Caco-2 (cell line): ENCODE measurements at regions not wholly inside any gene's neighbourhood (a gene's known extent, or its start where the extent isn't known, plus 50 kb on each side); places are given as distances from the start of the nearest gene placed in this dataset.

Experiments
- BruUV-seq: library from RNA; stranded (reverse); fragments of 400-500 nt; replicated peaks from 2 replicates; lab custom pipeline; 2021; lab: Mats Ljungman, UMichigan
- CTCF ChIA-PET: fragments of 300-600 bp; sonication (Branson Sonifier 250); formaldehyde crosslinking; loops from one replicate; lab custom pipeline; 2022; ENCODE audit warnings: antibody characterized with exemption; lab: Charles Lee
- POLR2A ChIA-PET: fragments of 300-600 bp; sonication (Branson Sonifier 250); formaldehyde crosslinking; loops from one replicate; lab custom pipeline; 2022; ENCODE audit warnings: antibody characterized with exemption; lab: Charles Lee
- DNase-seq, 2 experiments: peaks; one replicate each; pipeline versions ENCODE4 v3.0.0 to v3.0.0-alpha.2; 2020 to 2022
- H3K27me3 ChIP-seq: replicated peaks from 2 replicates; pipeline ENCODE4 v1.6.0; 2011; ENCODE audit warnings: low read length; ENCODE audit not compliant: control insufficient read depth, insufficient read depth
- H3K36me3 ChIP-seq: 2 replicates; pipeline ENCODE4 v1.5.1; 2011; ENCODE audit warnings: low read length; ENCODE audit not compliant: control insufficient read depth, insufficient read depth
- H3K4me1 ChIP-seq: fragments of 250-450 bp; sonication (Bioruptor Pico); 2 replicates; pipeline ENCODE4 v1.5.1; 2020; ENCODE audit warnings: mild to moderate bottlenecking
- H3K4me3 ChIP-seq: 2 replicates; pipeline ENCODE4 v1.5.1; 2011; ENCODE audit warnings: low read depth, mild to moderate bottlenecking, control low read depth, low read length
- H3K9me3 ChIP-seq: fragments of 250-450 bp; sonication (Bioruptor Pico); 2 replicates; pipeline ENCODE4 v1.5.1; 2020; ENCODE audit warnings: mild to moderate bottlenecking, moderate library complexity
- H3K27ac Mint-ChIP-seq: one replicate; pipeline ENCODE4 v1.8.0; 2022; ENCODE audit warnings: mixed read lengths; ENCODE audit not compliant: unreplicated experiment
- H3K27me3 Mint-ChIP-seq: one replicate; pipeline ENCODE4 v1.8.0; 2022; ENCODE audit warnings: mixed read lengths; ENCODE audit not compliant: insufficient read depth, unreplicated experiment
- H3K36me3 Mint-ChIP-seq: one replicate; pipeline ENCODE4 v1.8.0; 2022; ENCODE audit warnings: mild to moderate bottlenecking, mixed read lengths; ENCODE audit not compliant: insufficient read depth, unreplicated experiment
- H3K4me1 Mint-ChIP-seq: one replicate; pipeline ENCODE4 v1.8.0; 2022; ENCODE audit warnings: low read depth, mixed read lengths; ENCODE audit not compliant: unreplicated experiment
- H3K4me3 Mint-ChIP-seq: one replicate; pipeline ENCODE4 v1.8.0; 2022; ENCODE audit warnings: mild to moderate bottlenecking, moderate library complexity, mixed read lengths; ENCODE audit not compliant: unreplicated experiment
- H3K9me3 Mint-ChIP-seq: one replicate; pipeline ENCODE4 v1.8.0; 2022; ENCODE audit warnings: mixed read lengths; ENCODE audit not compliant: unreplicated experiment
- intact Hi-C: fragments of 100-400 bp; cut with micrococcal nuclease; formaldehyde crosslinking; loops from one replicate; pipeline ENCODE4 v1.10.0; 2022; ENCODE audit not compliant: unreplicated experiment
- TF ChIP-seq, protein P1 (sequence below), 2 experiments: fragments of 200-600 bp in 1 of 2; IDR thresholded peaks; 1 replicate in 1 of 2; 2 replicates in 1 of 2; pipeline versions ENCODE4 v1.5.1 to v1.8.0; 2011 to 2022; ENCODE audit warnings: antibody characterized with exemption in 1 of 2, control low read depth in 1 of 2, inconsistent platforms in 1 of 2, low read depth in 1 of 2, low read length in 1 of 2, mild to moderate bottlenecking in 1 of 2, moderate library complexity in 1 of 2; ENCODE audit not compliant: insufficient read depth in 1 of 2, severe bottlenecking in 1 of 2, unreplicated experiment in 1 of 2

DNA sequence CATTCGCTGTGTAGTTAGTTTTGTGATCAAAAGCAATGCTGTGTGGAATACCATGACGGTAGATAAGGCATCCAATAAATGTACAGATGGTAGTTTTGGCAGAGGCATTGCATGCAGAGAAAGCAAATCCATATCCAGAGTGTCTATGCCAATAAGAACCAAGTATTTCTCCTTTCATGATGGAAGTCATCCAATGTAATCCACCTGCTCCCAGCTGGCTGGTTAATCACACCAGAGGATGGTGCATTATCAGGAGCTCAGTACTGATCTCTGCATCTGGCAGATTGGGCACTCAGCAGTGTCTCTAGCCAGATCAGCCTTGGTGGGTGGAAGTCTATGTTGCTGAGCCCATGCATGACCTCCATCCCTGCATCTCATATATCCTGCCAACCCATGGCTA, 677.7 kb upstream of the NECTIN3 start:
- intact Hi-C loops = no loop called here
- Histone ChIP-seq H3K36me3 (no peaks in the 10 kb centered on the region), H3K27me3 (no peaks in the 10 kb centered on the region), H3K4me3 (no peak overlapping the region), H3K4me1 (0 out of 2 replicates have a peak, but pooled peaks cover 4% of the 10 kb centered on the region), H3K9me3 (no peaks in the 10 kb centered on the region)
- BruUV-seq = no TSS peak
- Mint-ChIP-seq H3K27ac (no peak overlapping the region), H3K9me3 (no peaks in the 10 kb centered on the region), H3K4me1 (no peaks in the 10 kb centered on the region), H3K27me3 (no peaks in the 10 kb centered on the region), H3K4me3 (no peak overlapping the region), H3K36me3 (no peaks in the 10 kb centered on the region)
- CTCF ChIA-PET = no interaction called here
- TF ChIP-seq, protein P1, sequence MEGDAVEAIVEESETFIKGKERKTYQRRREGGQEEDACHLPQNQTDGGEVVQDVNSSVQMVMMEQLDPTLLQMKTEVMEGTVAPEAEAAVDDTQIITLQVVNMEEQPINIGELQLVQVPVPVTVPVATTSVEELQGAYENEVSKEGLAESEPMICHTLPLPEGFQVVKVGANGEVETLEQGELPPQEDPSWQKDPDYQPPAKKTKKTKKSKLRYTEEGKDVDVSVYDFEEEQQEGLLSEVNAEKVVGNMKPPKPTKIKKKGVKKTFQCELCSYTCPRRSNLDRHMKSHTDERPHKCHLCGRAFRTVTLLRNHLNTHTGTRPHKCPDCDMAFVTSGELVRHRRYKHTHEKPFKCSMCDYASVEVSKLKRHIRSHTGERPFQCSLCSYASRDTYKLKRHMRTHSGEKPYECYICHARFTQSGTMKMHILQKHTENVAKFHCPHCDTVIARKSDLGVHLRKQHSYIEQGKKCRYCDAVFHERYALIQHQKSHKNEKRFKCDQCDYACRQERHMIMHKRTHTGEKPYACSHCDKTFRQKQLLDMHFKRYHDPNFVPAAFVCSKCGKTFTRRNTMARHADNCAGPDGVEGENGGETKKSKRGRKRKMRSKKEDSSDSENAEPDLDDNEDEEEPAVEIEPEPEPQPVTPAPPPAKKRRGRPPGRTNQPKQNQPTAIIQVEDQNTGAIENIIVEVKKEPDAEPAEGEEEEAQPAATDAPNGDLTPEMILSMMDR (IDR thresholded peaks at IDR 0.05; ENCODE audit: insufficient read depth in 1 of 2, low read depth in 1 of 2, low read length in 1 of 2, severe bottlenecking in 1 of 2, unreplicated experiment in 1 of 2) = no peak
- DNase-seq = no peak
- POLR2A ChIA-PET = no interaction called here

DNA sequence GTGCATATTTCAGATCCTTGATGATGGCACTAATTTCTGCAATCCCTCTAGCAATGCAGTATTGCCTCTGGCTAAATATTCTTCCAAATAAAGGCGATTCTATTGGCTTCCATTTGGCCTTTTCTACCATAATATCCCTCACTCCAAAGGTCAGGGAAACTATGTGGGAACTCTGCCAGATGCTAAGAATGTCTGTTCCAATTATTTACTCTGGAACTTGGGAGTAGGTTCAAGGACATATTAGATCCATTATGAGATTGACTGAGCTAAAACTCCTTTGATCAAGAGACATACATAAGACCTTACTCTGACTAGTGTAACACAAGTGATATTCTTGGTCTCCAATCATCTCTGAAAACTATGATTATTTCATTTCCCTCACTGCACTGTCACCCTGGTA, 674.5 kb upstream of the NECTIN3 start:
- Mint-ChIP-seq H3K4me3 (no peak overlapping the region), H3K9me3 (no peaks in the 10 kb centered on the region), H3K27me3 (no peaks in the 10 kb centered on the region), H3K27ac (no peak overlapping the region), H3K36me3 (no peaks in the 10 kb centered on the region), H3K4me1 (no peaks in the 10 kb centered on the region)
- POLR2A ChIA-PET = no interaction called here
- TF ChIP-seq, protein P1 (IDR thresholded peaks at IDR 0.05; ENCODE audit: insufficient read depth in 1 of 2, low read depth in 1 of 2, low read length in 1 of 2, severe bottlenecking in 1 of 2, unreplicated experiment in 1 of 2) = no peak
- H3K4me1 ChIP-seq = 0 out of 2 replicates have a peak, but pooled peaks cover 4% of the 10 kb centered on the region
- no peak for DNase-seq
- intact Hi-C loops = no loop called here
- no peak overlapping the region for H3K4me3 ChIP-seq
- BruUV-seq = no TSS peak
- CTCF ChIA-PET = no interaction called here
- no peaks in the 10 kb centered on the region for H3K9me3 ChIP-seq
- H3K27me3 ChIP-seq = no peaks in the 10 kb centered on the region
- no peaks in the 10 kb centered on the region for H3K36me3 ChIP-seq

DNA sequence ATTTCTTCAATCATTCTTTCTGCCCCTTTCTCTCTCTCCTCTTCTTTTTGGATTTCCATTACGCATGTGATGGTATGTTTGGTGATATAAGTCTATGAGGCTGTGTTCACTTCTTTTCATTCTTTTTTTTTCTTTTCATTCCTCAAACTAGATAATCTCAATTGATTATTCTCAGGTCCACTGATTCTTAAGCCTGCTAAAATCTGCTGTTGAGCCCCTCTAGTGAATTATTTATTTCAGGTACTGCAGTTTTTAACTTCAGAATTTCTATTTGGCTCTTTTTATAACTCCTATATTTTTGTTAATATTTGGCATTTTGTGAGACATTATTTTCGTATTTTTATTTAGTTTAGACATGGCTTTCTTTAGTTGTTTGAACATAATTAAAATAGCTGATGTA, 671.3 kb upstream of the NECTIN3 start:
- Histone ChIP-seq H3K9me3 (no peaks in the 10 kb centered on the region), H3K36me3 (no peaks in the 10 kb centered on the region), H3K27me3 (no peaks in the 10 kb centered on the region), H3K4me1 (0 out of 2 replicates have a peak, but pooled peaks cover 4% of the 10 kb centered on the region), H3K4me3 (no peak overlapping the region)
- TF ChIP-seq, protein P1 (IDR thresholded peaks at IDR 0.05; ENCODE audit: insufficient read depth in 1 of 2, low read depth in 1 of 2, low read length in 1 of 2, severe bottlenecking in 1 of 2, unreplicated experiment in 1 of 2) = no peak
- Mint-ChIP-seq H3K9me3 (no peaks in the 10 kb centered on the region), H3K27ac (no peak overlapping the region), H3K27me3 (no peaks in the 10 kb centered on the region), H3K36me3 (no peaks in the 10 kb centered on the region), H3K4me3 (no peak overlapping the region), H3K4me1 (no peaks in the 10 kb centered on the region)
- BruUV-seq = no TSS peak
- ChIA-PET CTCF (no interaction called here), POLR2A (no interaction called here)
- no peak for DNase-seq
- intact Hi-C loops = no loop called here
